ENCODE measurements at regions not wholly inside any gene's neighbourhood (a gene's known extent, or its start where the extent isn't known, plus 50 kb on each side); places are given as distances from the start of the nearest gene placed in this dataset.
"Not testable (repeated sequence)": the region's sequence is repeated elsewhere in the genome, so short reads cannot be mapped to it uniquely, and the experiment has no call there.

- WGBS, 3 donors = 10 to 15% (median 12%) methylated on average over 2 of the region's 8 CpGs
- intact Hi-C loops (cut with DNase I); DNase-seq; H3K4me3 ChIP-seq; H3K4me1 ChIP-seq; H3K9me3 ChIP-seq; H3K36me3 ChIP-seq (ENCODE audit: insufficient read depth in 1 of 2, low read depth in 1 of 2); H3K27me3 ChIP-seq (ENCODE audit: insufficient read depth in 3 of 3, low read length in 2 of 3); H3K27ac ChIP-seq: not testable (repeated sequence)
- ATAC-seq = peak in 3 of 4 donors; percentile 50 to 86 (median 57)
Observed at GRCh38 chr5:176117699-176118238, 120.5 kb upstream of the SIMC1 start.

DNA sequence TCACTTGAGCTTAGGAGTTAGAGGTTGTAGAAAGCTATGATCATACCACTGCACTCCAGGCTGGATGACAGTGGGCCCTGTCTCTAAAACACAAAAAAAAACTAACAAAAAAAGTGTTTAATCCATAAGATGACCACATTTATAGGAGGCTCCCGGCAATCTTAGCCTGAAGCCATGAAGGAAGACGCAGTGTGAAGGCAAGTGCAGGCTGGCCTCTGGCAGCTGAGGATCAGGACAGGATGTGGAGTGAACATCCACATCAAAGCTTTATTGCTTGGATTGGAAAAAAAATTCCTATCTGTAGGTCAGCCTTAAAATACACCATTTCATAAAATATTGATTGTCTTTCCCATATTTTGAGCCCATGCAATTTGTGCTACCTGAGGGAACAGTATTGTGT, 115.9 kb upstream of the SIMC1 start:
- H3K4me3 ChIP-seq; H3K4me1 ChIP-seq; H3K27ac ChIP-seq; intact Hi-C loops (cut with DNase I); H3K27me3 ChIP-seq (ENCODE audit: insufficient read depth in 3 of 3, low read length in 2 of 3); DNase-seq; ATAC-seq; H3K36me3 ChIP-seq (ENCODE audit: insufficient read depth in 1 of 2, low read depth in 1 of 2); H3K9me3 ChIP-seq: not testable (repeated sequence)
- WGBS, 3 donors = 84 to 85% (median 85%) methylated on average over 2 of the region's 2 CpGs

DNA sequence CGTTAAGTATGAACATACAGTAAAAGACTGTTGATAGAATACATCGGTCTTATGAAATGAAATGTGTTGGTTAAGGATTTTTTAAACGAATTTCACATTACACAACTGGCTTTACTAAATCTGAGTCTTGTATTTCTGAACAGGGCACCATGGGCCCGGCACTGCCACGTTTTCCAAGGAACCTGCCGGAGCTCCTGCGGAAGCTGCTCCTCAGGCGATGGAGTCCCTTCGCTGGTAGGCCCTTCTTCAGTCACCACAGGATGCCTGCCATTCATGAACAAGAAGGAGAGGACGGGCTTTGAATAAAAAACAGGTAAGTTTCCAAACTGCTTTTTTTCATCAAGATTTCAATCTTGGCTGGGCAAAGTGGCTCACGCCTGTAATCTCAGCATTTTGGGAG, 114.1 kb upstream of the SIMC1 start:
- intact Hi-C loops (cut with DNase I); H3K4me3 ChIP-seq; H3K27ac ChIP-seq; DNase-seq; H3K9me3 ChIP-seq; H3K4me1 ChIP-seq; H3K36me3 ChIP-seq (ENCODE audit: insufficient read depth in 1 of 2, low read depth in 1 of 2); ATAC-seq; H3K27me3 ChIP-seq (ENCODE audit: insufficient read depth in 3 of 3, low read length in 2 of 3): not testable (repeated sequence)
- WGBS, 3 donors = 89 to 93% (median 91%) methylated on average over 11 of the region's 11 CpGs

DNA sequence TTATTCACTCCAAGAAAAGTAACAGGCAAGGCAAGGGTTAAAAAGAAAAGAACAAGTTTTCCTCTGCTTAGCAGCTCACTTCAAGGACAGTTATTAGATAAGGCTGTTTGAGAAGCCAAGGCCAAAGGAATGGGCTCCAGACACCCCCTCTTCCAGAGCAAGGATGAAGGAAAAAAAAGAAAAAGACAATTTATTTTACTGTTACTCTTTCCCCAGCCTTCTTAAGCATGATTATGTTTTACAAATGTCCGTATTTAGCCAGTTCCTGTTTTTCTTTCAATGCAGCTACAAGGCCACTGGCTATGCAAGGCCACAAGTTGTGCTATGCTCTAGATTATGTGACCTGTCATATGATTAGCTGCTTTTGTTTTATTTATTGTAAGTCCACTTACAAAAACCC, 106.5 kb upstream of the SIMC1 start:
- ATAC-seq = no peak
- Histone ChIP-seq H3K4me3 (no peak overlapping the region), H3K27me3 (ENCODE audit: insufficient read depth in 3 of 3, low read length in 2 of 3) (peaks cover 0 to 14% (median 11%) of the 10 kb centered on the region in 3 donors), H3K27ac (no peak overlapping the region), H3K9me3 (no peaks in the 10 kb centered on the region), H3K4me1 (no peaks in the 10 kb centered on the region), H3K36me3 (ENCODE audit: insufficient read depth in 1 of 2, low read depth in 1 of 2) (no peaks in the 10 kb centered on the region)
- WGBS, 3 donors = 35 to 40% (median 37%) methylated on average over 1 of the region's 1 CpG
- DNase-seq = no peak
- no peak for TF ChIP-seq CTCF (IDR thresholded peaks at IDR 0.05)
- intact Hi-C loops (cut with DNase I) = no loop called here

GRCh38 chr5:176132471-176133288, 105.5 kb upstream of the SIMC1 start:
- intact Hi-C loops (cut with DNase I) = no loop called here
- 51 to 53% (median 52%) methylated on average over 28 to 29 of the region's 29 CpGs for WGBS, 3 donors
- DNase-seq = no peak
- H3K4me1 ChIP-seq = no peaks in the 10 kb centered on the region
- no peaks in the 10 kb centered on the region for H3K36me3 ChIP-seq (ENCODE audit: insufficient read depth in 1 of 2, low read depth in 1 of 2)
- H3K4me3 ChIP-seq = no peak overlapping the region
- H3K9me3 ChIP-seq = no peaks in the 10 kb centered on the region
- H3K27ac ChIP-seq = no peak overlapping the region
- peaks cover 0 to 14% (median 11%) of the 10 kb centered on the region in 3 donors for H3K27me3 ChIP-seq (ENCODE audit: insufficient read depth in 3 of 3, low read length in 2 of 3)
- no peak for ATAC-seq
- TF ChIP-seq CTCF (IDR thresholded peaks at IDR 0.05) = no peak

DNA sequence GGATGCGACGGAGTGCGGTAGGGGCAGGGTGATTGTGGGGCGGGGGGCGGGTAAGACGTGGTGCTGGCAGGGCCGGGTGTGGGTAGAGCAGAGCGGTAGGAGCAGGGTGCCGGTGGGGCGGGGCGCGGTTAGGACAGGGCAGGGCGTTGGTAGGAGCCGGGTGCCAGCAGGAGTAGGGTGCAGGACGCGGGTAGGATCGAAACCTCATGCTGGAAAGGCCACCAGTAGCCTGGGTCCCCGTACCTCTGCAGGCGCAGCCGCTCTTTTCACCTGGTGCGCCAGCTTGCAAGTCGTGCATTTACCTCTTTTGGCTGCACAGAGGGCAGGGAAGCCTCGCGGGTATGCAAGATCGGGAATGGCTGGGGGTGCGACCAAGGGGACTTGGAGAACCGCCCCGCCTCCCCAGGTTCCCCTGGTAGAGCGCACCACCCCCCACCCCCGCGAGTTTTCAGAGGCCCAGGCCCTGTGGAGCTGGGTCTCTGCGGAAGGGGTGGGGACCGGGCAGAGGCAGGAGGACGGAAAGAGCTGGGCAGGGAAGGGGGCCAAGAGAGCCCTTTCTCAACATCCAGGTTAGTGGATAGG, 104.8 kb upstream of the SIMC1 start:
- H3K27ac ChIP-seq = no peak overlapping the region
- H3K36me3 ChIP-seq (ENCODE audit: insufficient read depth in 1 of 2, low read depth in 1 of 2) = no peaks in the 10 kb centered on the region
- no peak for DNase-seq
- intact Hi-C loops (cut with DNase I) = no loop called here
- H3K4me3 ChIP-seq = no peak overlapping the region
- WGBS, 3 donors = 3 to 5% (median 4%) methylated on average over 26 to 34 of the region's 34 CpGs
- H3K27me3 ChIP-seq (ENCODE audit: insufficient read depth in 3 of 3, low read length in 2 of 3) = peaks cover 0 to 14% (median 11%) of the 10 kb centered on the region in 3 donors
- H3K4me1 ChIP-seq = no peaks in the 10 kb centered on the region
- H3K9me3 ChIP-seq = no peaks in the 10 kb centered on the region
- ATAC-seq = no peak
- TF ChIP-seq CTCF (IDR thresholded peaks at IDR 0.05) = no peak
